ENCODE measurements at regions not wholly inside any gene's neighbourhood (a gene's known extent, or its start where the extent isn't known, plus 50 kb on each side); places are given as distances from the start of the nearest gene placed in this dataset.

DNA sequence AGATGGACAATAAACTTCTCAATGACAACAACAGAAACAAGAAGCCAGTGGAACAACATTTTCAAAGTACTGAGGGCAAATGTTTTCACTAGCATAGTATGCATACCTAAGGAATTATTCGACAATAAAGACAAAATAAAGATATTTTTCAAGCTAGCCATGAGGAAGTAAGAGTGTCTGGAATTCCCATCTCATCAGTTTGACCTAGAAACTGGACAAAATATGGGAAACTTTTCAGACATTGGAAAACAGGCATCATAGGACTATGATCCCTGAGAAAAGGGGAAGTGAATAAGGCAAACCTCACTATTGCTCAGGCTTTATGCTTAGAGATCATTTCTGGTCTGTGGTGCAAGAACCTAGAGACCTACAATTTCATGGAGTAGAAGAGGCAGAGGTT, 86.3 kb downstream of the OAT start:
- H3K36me3 ChIP-seq (ENCODE audit: insufficient read depth): no peaks in the 10 kb centered on the region
- no peak for DNase-seq (ENCODE audit: extremely low spot score)
- no peak overlapping the region for H3K27ac ChIP-seq (ENCODE audit: low read depth)
- no peaks in the 10 kb centered on the region for H3K4me1 ChIP-seq (ENCODE audit: insufficient read depth)
- no peak overlapping the region for H3K4me3 ChIP-seq (ENCODE audit: low read depth, low read length)
- 65% methylated on average over 1 of the region's 1 CpG for WGBS

DNA sequence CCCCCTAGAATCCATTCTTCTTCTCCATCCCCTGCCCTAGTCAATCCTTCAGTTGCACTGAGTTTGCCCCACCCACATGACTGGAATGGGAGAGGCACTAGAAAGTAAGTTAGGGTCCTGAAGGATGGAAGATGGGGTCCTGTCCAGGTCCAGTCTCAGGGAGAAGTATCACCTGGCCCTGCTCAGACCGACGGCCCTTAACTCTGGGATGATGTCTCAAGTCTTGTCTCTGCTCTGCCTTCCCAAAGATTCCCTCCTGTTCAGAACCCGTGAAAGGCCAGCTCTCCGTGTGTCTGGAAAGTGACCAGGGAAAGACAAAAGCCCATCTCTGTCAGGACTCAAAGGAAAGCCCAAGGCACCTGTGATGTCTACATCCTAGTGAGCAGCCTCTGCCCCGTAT, 88.8 kb downstream of the OAT start:
- WGBS: 73% methylated on average over 5 of the region's 5 CpGs
- no peak overlapping the region for H3K27ac ChIP-seq (ENCODE audit: low read depth)
- no peak for DNase-seq (ENCODE audit: extremely low spot score)
- H3K4me1 ChIP-seq (ENCODE audit: insufficient read depth): no peaks in the 10 kb centered on the region
- H3K4me3 ChIP-seq (ENCODE audit: low read depth, low read length): no peak overlapping the region
- H3K36me3 ChIP-seq (ENCODE audit: insufficient read depth): no peaks in the 10 kb centered on the region

DNA sequence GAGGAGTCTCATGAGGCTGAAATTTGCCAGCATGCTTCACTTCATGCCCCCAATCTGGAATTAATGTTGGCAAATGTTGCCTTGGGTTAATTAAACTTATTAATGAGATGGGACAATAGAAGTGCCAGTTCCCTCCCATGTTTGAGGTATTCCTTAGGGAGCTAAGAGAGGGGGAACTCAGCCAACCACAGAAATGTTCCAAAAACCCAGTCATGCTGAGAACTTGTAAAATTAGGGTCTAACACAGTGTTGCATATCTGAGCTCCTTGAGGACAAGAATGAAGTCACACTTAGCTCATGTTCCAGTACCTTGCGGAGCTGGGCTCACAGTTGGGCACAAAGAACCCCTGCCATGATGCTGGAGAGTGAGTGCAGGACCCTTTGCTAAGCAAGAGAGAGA, 89.4 kb downstream of the OAT start:
- H3K4me3 ChIP-seq (ENCODE audit: low read depth, low read length): no peak overlapping the region
- H3K27ac ChIP-seq (ENCODE audit: low read depth): no peak overlapping the region
- 98% methylated on average over 1 of the region's 1 CpG for WGBS
- DNase-seq (ENCODE audit: extremely low spot score): no peak
- H3K4me1 ChIP-seq (ENCODE audit: insufficient read depth): no peaks in the 10 kb centered on the region
- no peaks in the 10 kb centered on the region for H3K36me3 ChIP-seq (ENCODE audit: insufficient read depth)

DNA sequence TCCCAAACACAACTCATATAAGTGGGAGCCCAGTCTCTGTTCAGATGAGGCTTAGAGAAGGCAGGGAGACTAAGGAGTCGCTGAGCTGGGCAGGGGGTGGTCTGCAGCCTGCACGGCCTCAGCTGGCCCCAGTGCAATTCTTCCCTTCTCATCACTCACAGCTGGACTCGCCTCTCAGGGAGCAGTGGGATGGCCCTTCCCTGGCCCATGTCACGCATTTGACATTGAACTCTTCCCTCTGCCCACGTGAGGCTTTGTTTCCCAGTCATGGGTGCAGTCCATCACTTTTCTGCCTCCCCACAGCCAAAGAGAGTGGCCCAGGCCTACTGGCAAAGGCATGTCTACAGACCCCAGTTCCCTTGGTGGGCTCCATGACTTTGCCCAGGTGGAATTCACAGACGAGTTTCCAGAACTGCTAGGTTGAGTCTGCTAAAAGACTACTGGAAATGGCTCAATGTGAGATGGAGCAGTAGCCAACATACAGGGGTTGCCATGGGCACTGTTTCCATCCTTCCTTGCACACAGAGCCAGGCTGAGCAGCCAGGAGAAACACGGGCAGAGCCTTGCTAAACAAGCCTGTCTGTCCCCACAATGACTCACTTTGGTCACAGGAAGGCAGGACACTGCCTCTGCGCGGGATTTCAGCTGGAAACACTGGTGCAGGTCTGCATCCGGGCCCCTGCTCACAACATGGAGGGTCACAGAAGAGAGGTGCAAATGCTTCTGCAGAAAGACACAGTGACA, 90.1 kb downstream of the OAT start:
- H3K4me3 ChIP-seq (ENCODE audit: low read depth, low read length): no peak overlapping the region
- no peaks in the 10 kb centered on the region for H3K4me1 ChIP-seq (ENCODE audit: insufficient read depth)
- 69% methylated on average over 10 of the region's 10 CpGs for WGBS
- no peak overlapping the region for H3K27ac ChIP-seq (ENCODE audit: low read depth)
- no peak for DNase-seq (ENCODE audit: extremely low spot score)
- no peaks in the 10 kb centered on the region for H3K36me3 ChIP-seq (ENCODE audit: insufficient read depth)

DNA sequence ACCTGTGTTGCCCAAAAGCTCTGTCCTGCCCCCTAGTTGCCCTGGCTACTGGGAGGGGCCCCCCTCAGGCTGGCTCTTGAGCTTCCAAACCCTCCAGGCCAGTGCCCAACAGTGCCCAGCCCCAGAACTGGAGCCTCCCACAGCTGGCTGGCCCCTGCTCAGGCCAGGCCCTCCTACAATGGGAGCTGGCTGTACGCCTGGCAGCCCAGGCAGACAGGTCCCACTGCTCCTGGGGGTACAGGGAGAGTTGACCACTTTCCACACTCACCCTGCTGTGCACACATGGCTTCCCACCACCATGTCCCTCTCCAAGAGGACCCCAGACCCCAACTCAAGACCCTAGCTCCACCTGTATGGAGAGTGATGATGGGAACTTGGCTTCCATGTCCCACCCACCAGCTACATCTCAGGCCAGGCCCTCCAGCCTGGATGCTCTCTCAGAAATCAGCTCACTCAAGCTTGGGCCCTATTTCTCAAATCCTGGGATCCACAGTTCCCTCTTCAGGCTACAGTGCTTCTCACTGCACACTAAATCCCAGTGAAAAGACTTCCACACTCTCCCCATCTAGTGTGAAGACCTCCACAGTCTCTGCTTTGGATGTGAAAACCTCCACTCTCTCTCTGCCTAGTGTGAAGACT, 92.6 kb downstream of the OAT start:
- Histone ChIP-seq H3K4me1 (ENCODE audit: insufficient read depth) (no peaks in the 10 kb centered on the region), H3K36me3 (ENCODE audit: insufficient read depth) (no peaks in the 10 kb centered on the region), H3K27ac (ENCODE audit: low read depth) (no peak overlapping the region), H3K4me3 (ENCODE audit: low read depth, low read length) (no peak overlapping the region)
- WGBS: 0% methylated on average over 1 of the region's 1 CpG
- no peak for DNase-seq (ENCODE audit: extremely low spot score)

DNA sequence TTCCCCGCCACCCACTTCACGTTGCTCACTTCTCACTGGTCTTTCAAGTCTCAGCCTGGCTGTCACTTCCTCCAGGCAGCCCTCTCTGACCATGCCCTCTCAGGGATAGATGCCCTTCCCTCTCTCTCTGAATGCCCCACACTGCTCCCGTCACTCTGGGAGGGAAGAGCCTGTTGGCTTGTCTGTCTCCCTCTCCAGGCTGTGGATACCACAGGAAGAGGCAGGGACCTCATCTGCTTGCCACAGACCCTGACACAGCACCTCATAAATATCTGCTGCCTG, 93.1 kb downstream of the OAT start:
- Histone ChIP-seq H3K4me1 (ENCODE audit: insufficient read depth) (no peaks in the 10 kb centered on the region), H3K36me3 (ENCODE audit: insufficient read depth) (no peaks in the 10 kb centered on the region), H3K27ac (ENCODE audit: low read depth) (no peak overlapping the region), H3K4me3 (ENCODE audit: low read depth, low read length) (no peak overlapping the region)
- WGBS: 80% methylated on average over 3 of the region's 3 CpGs
- no peak for DNase-seq (ENCODE audit: extremely low spot score)

DNA sequence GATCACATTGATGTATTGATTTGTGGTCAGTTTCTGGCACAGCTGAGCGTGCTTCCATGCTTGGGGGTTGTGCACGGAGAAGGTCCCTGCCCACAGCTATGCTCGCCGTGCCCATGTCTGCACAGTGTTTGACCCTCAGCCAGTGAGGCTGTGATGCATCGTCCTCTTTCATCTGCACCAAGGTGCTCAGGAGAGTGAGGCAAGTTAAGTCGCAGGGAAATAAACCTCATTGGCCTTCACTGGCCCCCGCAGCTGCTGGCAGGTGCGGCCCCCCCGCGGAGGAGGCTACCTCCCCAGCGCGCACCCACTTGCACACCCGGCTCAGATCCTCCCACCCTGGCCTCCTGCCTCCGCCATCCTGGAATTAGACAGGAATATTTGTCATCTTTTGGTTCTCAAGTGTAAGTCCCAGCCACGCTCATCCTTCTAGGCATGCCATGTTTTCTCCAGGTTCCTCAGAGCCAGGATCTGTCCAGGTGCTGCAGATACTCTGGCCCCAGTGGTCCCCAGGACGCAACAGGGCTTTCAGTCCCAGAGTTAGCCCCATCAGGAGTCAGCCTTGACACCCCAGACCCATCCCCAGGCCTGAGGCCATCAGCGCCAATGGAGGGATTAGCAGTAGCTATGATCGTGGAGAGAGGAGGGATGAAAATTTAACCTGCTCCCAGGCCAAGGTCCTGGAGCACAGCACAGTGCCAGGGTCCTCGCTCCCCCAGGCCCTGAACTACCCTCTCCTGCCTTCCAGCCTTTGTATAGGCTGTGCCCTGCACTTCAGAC, 93.7 kb downstream of the OAT start:
- H3K4me1 ChIP-seq (ENCODE audit: insufficient read depth): no peaks in the 10 kb centered on the region
- 86% methylated on average over 19 of the region's 19 CpGs for WGBS
- DNase-seq (ENCODE audit: extremely low spot score): no peak
- no peak overlapping the region for H3K27ac ChIP-seq (ENCODE audit: low read depth)
- H3K4me3 ChIP-seq (ENCODE audit: low read depth, low read length): no peak overlapping the region
- H3K36me3 ChIP-seq (ENCODE audit: insufficient read depth): no peaks in the 10 kb centered on the region

DNA sequence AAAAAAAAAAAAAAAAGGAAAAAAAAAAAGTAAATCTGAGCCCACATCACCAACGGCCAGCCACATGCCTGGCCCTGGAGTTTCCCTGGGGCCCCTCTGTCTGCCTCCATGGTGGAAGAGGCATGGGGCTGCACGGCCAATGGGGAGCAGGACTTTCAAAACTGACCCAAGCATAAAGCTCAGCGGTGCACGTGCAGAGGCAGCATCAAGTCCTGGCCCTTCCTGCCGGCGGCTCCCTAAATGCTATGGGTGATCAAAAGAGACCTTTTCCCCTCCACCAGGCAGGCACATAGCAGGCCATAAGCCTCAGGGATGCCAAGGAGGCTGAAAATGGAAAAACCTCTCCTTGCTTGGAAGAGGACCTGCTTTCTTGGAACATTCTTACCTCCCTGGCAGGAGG, 94.3 kb downstream of the OAT start:
- no peaks in the 10 kb centered on the region for H3K36me3 ChIP-seq (ENCODE audit: insufficient read depth)
- H3K4me1 ChIP-seq (ENCODE audit: insufficient read depth): no peaks in the 10 kb centered on the region
- no peak for DNase-seq (ENCODE audit: extremely low spot score)
- H3K4me3 ChIP-seq (ENCODE audit: low read depth, low read length): no peak overlapping the region
- no peak overlapping the region for H3K27ac ChIP-seq (ENCODE audit: low read depth)
- 63% methylated on average over 6 of the region's 6 CpGs for WGBS

DNA sequence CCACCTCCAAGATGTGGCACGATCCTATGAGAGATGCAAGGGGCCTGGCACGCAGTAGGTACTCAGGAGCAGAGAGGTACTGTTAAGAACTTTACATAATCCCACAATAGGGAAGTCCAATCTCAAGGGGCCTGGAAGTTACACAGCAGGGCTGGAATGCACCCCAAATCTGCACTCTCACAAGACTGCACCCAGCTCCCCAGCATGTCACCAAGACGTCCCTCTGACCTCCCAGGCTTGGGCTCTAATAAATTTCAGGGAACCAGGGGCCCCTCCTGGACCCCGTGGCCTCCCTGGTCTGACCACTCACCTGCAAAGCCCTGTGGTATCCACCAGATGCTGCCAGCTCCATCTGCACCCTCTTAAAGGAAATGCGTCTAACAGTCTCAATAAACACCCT, 94.9 kb downstream of the OAT start:
- H3K4me1 ChIP-seq (ENCODE audit: insufficient read depth): no peaks in the 10 kb centered on the region
- DNase-seq (ENCODE audit: extremely low spot score): no peak
- no peaks in the 10 kb centered on the region for H3K36me3 ChIP-seq (ENCODE audit: insufficient read depth)
- H3K4me3 ChIP-seq (ENCODE audit: low read depth, low read length): no peak overlapping the region
- 78% methylated on average over 5 of the region's 5 CpGs for WGBS
- H3K27ac ChIP-seq (ENCODE audit: low read depth): no peak overlapping the region

DNA sequence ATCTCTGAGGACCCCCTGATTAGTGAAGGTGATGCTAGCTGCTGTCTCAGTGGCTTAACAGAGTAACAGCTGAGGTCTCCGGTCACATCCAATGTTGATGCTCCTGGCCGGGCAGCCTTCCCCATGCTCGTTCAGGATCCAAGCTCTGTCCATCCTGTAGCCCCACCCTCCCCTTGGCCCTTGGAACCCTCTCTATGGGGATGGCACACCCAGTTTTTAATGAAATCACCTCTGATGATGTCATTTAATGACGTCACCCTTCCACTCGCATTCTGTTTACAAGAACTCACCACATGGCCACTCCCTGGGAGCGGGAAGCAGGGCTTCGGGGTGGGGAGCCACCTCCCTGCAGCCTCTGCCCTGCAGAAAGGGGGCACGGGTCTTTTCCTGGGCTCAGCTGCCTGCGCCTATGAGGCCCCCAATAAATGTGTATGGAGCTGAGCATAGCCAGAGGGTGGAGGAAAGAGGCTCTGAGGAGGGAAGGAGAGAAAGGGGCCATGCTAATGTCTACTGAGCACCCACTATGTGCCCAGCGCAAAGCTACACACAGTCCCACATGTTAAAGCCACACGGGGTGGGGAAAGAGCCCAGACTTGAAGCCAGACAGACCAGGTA, 95.5 kb downstream of the OAT start:
- Histone ChIP-seq H3K36me3 (ENCODE audit: insufficient read depth) (no peaks in the 10 kb centered on the region), H3K27ac (ENCODE audit: low read depth) (no peak overlapping the region), H3K4me3 (ENCODE audit: low read depth, low read length) (no peak overlapping the region), H3K4me1 (ENCODE audit: insufficient read depth) (no peaks in the 10 kb centered on the region)
- DNase-seq (ENCODE audit: extremely low spot score): no peak
- 60% methylated on average over 11 of the region's 11 CpGs for WGBS

DNA sequence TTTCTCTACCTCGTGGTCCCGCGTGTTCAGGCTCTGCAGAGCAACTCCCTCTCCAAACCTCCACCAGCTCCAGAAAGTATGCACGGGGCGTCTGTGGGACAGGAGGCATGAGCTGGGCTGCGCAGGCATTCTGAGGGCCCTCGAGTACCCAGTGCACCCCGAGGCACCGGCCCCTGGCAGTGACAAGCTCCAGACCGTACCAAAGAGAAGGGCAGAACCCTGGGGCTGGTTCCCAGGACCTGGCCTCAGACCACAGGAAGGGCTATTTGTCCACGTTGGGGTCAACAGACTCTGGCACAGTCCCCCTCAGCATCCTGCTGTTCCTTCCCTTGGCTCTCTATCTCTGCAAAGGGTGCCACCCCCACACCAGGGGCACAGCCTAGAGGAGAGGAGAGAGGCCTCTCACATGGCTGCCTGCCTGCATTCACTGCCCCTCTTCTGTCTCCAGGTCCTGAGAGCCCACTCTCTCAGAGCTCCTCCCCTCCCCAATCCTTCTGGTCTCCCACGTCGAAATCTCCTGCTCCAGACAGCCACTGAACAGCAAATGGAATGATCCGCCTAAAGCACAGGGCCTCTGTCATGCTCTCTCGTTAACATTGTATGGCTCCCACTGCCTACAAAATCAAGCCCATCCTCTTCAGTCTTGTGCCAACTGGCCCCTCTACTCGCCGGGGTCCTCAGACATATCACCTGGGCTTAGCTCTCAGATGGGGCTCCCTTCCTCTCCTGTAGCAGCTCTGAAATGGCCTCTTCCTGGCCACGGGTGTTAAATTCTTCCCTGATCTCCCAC, 96.3 kb downstream of the OAT start:
- 73% methylated on average over 18 of the region's 18 CpGs for WGBS
- H3K36me3 ChIP-seq (ENCODE audit: insufficient read depth): no peaks in the 10 kb centered on the region
- no peak overlapping the region for H3K27ac ChIP-seq (ENCODE audit: low read depth)
- H3K4me3 ChIP-seq (ENCODE audit: low read depth, low read length): no peak overlapping the region
- DNase-seq (ENCODE audit: extremely low spot score): no peak
- no peaks in the 10 kb centered on the region for H3K4me1 ChIP-seq (ENCODE audit: insufficient read depth)

DNA sequence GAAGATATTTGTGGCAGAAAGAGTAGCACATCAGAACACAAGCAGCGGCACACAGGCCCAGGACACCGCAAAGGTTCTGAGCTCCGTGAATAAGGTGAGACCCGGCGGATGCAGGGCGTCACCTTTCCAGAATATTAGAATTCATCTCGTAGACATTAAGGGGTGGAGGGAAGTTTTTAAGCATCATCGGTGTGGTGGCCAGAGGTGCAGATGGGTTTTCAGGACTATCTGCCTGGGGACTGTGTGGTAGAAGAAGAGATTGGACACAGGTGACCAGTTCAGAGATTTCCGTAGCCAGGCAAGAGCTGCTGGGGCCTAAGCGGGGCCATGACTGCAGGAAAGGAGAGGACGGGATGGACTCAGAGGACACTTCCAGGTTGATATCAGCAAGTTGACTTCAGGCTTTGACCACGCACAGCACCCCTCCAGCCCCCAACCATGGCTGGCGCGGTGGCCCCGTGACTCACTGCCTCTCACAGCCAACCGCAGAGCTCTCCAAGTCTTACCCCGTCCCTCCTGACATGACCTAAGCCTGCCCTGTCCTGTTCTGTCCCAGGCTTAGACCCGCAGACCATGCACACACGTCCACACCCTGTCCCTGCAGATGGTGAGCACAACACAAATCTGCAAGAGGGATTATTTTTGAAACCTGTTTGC, 97.2 kb downstream of the OAT start:
- Histone ChIP-seq H3K4me1 (ENCODE audit: insufficient read depth) (no peaks in the 10 kb centered on the region), H3K4me3 (ENCODE audit: low read depth, low read length) (no peak overlapping the region), H3K36me3 (ENCODE audit: insufficient read depth) (no peaks in the 10 kb centered on the region), H3K27ac (ENCODE audit: low read depth) (no peak overlapping the region)
- DNase-seq (ENCODE audit: extremely low spot score): no peak
- WGBS: 93% methylated on average over 19 of the region's 19 CpGs

Data from urinary bladder (tissue), 3 donors.